ENCODE measurements at regions not wholly inside any gene's neighbourhood (a gene's known extent, or its start where the extent isn't known, plus 50 kb on each side); places are given as distances from the start of the nearest gene placed in this dataset.

DNA sequence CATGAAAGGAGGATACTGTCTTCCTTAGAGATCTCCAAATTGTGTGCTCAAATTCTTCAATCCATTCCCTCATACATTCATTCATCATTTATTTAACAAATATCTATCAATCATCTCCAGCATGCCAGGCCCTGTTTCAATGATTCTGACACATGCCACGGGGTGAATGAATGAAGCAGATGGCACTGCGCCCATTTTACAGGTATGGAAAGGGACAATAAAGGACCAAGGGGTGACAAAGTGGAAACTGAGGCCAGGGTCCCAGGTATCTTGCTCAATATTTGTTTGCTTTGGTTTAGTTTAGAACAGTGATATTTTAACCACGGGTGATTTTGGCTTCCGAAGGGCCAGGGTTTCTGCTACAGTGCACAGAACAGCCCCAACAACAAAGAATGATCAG, 321.6 kb upstream of the RUNX1 start:
- TF ChIP-seq TAF1 (IDR thresholded peaks at IDR 0.05; ENCODE audit: borderline replicate concordance, low read depth, low read length) = no peak
- no peak for TF ChIP-seq POLR2A (IDR thresholded peaks at IDR 0.05; ENCODE audit: low read depth, low read length)

Measured in GM12892 (cell line).